D341Med (cell line): ENCODE measurements at regions not wholly inside any gene's neighbourhood (a gene's known extent, or its start where the extent isn't known, plus 50 kb on each side); places are given as distances from the start of the nearest gene placed in this dataset.
"Not testable (repeated sequence)": the region's sequence is repeated elsewhere in the genome, so short reads cannot be mapped to it uniquely, and the experiment has no call there.

Experiments
- DNase-seq: peaks from one replicate; pipeline ENCODE4 v3.0.0; 2012; ENCODE audit warnings: low spot score

GRCh38 chr4:81595798-81596610 is 124.3 kb upstream of the RASGEF1B start:
- no peak for DNase-seq

- DNase-seq: no peak
These were observed 123.6 kb upstream of the RASGEF1B start for GRCh38 chr4:81595287-81595686.

- no peak for DNase-seq
These were observed 122.9 kb upstream of the RASGEF1B start for GRCh38 chr4:81594490-81595159.

- no peak for DNase-seq
These were observed 121.0 kb upstream of the RASGEF1B start for GRCh38 chr4:81592701-81593100.

GRCh38 chr4:81590596-81590995 is 118.9 kb upstream of the RASGEF1B start:
- DNase-seq: no peak

- no peak for DNase-seq
These were observed 117.6 kb upstream of the RASGEF1B start for GRCh38 chr4:81589262-81589661.

GRCh38 chr4:81586706-81587105 is 115.0 kb upstream of the RASGEF1B start:
- DNase-seq: no peak

GRCh38 chr4:81580994-81581374 is 109.3 kb upstream of the RASGEF1B start:
- DNase-seq: not testable (repeated sequence)

- no peak for DNase-seq
These were observed 108.8 kb upstream of the RASGEF1B start for GRCh38 chr4:81580346-81580993.

- DNase-seq: no peak
These were observed 105.7 kb upstream of the RASGEF1B start for GRCh38 chr4:81577392-81577791.

GRCh38 chr4:81574991-81575390 is 103.3 kb upstream of the RASGEF1B start:
- no peak for DNase-seq

GRCh38 chr4:81573840-81574239 is 102.1 kb upstream of the RASGEF1B start:
- no peak for DNase-seq

- DNase-seq: no peak
These were observed 100.7 kb upstream of the RASGEF1B start for GRCh38 chr4:81572402-81572801.

GRCh38 chr4:81571105-81571504 is 99.4 kb upstream of the RASGEF1B start:
- no peak for DNase-seq

GRCh38 chr4:81566161-81566591 is 94.5 kb upstream of the RASGEF1B start:
- no peak for DNase-seq

- no peak for DNase-seq
These were observed 93.6 kb upstream of the RASGEF1B start for GRCh38 chr4:81565142-81565870.

GRCh38 chr4:81564025-81564424 is 92.3 kb upstream of the RASGEF1B start:
- no peak for DNase-seq

- DNase-seq: no peak
These were observed 90.4 kb upstream of the RASGEF1B start for GRCh38 chr4:81562093-81562492.

- DNase-seq: no peak
These were observed 85.6 kb upstream of the RASGEF1B start for GRCh38 chr4:81557306-81557705.

- DNase-seq: no peak
These were observed 83.8 kb upstream of the RASGEF1B start for GRCh38 chr4:81555489-81555888.

GRCh38 chr4:81552086-81552485 is 80.4 kb upstream of the RASGEF1B start:
- no peak for DNase-seq

GRCh38 chr4:81550388-81550859 is 78.7 kb upstream of the RASGEF1B start:
- no peak for DNase-seq
